GM19455 (cell line): ENCODE measurements at regions not wholly inside any gene's neighbourhood (a gene's known extent, or its start where the extent isn't known, plus 50 kb on each side); places are given as distances from the start of the nearest gene placed in this dataset.

Experiments used
- ATAC-seq: cut with Tn5 transposase; IDR thresholded peaks from one replicate; pipeline ENCODE4 v1.9.1; 2021; ENCODE audit not compliant: unreplicated experiment

DNA sequence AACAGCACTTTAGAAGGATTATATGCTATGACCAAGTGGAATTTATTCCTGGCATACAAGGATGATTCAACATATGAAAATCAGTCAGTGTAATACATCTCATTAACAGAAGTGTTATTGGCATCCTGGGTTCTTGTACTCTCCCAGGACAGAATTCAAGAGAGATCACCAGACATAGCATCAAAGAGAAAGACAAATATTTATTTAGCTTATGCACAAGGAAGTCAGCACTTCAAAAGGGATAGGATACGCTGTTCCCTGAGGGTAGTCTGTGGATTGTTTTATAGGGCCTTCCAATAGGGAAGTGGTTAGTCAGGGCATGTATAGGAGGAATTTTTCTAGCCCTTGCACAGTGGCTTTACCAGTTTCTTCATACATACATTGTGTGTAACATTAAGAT is 1238.0 kb downstream of the PCDH17 start:
- no peak for ATAC-seq

DNA sequence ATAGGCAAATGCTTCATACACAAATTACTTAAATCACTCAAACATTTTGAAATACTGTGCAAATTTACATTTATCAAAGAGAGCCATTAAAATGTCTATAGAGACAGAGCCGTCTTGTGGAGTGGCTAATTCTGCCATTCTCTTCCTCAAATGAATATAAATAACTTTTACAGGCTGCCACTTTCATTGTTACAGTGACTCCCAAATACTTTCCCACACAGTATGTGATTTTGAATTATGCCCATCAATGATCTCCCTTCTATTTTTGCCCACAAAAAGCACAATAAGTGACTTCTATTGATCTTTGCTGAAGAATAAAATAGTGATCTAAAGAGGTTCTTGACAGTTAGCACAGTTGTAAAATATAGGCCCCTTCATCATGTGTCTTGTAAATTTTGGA is 1244.9 kb downstream of the PCDH17 start:
- ATAC-seq = no peak

DNA sequence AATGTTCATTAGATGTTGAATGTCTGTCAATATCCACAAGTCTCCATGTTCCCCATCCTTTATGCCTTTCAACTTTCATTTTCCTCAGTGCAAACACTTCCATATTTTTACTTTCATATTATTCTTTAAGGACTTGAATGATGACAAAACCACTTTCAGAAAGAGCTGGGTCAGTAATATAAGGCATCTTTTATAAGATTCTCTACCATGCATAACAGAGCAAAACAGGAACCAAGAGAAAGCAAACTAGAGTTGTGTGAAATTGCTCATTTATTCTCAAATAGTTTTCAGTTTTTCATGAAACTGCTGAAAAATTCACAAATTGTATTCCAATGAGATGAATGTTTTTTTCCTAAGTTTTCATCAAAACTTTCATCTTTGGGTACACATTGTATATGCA is 1247.6 kb downstream of the PCDH17 start:
- no peak for ATAC-seq

DNA sequence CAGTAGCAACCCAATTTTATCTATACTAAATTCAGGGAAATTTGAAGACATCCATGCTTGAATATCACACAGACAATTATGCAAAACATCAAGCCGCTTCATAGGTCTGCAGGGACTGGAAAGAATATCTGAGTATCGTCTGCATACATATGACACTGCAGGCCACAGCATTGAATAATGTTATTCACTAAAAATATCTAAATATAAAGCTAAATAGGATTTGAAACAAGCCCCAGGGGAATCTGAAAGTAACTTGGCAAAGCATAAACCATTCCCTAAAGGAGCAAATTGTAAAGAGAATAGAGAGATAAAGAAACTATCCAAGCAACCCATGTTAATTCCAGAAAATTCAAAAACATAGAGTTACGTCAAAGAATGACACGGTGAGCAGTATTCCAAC is 1251.0 kb downstream of the PCDH17 start:
- no peak for ATAC-seq

DNA sequence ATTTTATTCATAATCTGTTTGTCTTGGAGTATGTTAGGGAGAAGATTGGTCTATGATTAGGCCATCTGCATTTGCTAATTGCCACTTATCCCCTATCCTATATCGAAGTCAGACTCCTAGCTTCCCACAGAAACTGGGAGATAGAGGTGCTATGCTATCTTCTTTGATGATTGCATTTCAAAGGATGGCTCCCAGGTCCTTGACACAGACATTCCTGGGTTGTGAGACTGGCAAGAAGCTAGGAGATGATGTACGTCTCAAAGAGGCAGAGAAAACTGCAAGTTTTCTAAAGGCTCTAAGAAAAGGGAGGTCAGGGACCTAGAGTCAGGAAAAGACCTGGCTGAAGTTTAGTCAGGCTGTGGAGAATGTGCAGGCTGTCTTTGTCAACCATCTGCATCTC is 1251.9 kb downstream of the PCDH17 start:
- ATAC-seq = no peak

DNA sequence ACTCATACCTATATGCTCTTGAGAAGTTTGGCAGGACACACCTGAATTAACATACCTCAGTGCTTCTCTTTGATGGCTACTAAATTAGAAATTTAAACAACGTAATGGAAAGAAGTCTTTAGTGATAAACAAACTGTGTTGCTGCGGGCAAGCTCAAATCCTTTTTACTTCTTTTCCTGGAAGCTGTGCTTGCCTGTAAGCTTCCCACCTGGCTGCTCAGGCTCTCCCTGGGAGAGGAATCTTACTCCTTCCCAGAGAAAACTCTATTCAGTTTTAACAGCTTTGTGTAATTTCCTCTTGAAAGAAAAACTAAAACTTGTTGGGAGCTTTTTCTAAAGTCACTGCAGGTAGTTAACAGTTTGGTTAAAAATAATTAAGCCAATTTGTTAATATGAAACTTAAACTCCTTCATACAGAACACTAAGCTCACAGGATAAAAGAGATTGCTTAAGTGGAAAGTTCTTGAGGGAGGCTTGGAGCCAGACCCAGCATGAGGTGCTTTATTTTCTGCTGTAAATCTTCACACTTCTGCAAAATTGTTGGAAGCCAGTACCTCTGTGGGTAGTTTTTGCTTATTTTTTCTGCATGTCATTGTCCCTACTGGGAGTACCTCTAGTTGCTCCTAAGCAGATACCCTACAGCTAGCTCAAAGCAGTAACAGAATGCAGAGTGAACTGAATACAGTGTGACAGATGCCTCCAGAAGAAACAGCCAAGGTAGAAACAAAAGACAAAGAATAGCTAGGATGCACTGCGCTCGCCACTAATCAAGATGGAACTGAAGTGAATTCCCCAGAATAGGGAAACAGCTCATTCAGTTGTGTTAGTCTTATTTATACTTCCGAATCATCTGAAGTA is 1253.0 kb downstream of the PCDH17 start:
- no peak for ATAC-seq

DNA sequence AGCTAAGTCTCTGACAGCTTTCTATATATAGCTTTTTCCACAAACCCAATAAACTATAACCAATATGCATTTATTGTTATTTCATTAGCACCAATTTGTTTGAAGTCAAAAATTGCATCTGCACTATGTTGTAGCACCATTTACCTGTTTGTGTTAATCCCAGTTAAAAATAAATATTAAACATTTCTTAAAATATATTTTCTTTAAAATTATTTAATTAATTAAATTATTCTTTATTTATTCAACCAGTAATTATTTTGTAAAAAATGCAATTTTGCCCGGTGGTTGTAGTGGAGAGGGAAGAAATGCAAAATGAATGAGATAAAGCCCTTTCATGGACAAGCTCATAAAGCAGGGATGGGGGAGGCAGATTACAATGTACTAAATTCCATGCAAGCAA is 1257.9 kb downstream of the PCDH17 start:
- no peak for ATAC-seq

DNA sequence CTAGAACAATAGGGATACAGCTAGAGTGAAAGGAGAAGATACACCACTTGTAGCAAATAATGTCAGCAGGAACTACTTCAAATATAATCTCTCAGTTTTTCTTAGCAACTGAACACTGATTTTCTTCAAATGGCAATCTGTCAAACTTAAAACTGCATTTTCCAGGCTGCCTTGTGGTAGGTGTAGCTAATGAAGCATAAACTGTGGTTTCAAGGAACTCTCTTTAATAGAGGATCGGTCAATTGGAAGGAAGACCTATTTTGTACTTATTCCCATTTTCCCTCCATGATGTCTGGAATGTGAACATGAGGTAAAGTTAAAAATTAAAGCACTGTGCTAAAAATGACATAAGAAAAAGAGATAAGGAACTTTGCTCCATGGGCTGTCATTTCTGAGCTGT is 1261.9 kb downstream of the PCDH17 start:
- ATAC-seq = no peak

DNA sequence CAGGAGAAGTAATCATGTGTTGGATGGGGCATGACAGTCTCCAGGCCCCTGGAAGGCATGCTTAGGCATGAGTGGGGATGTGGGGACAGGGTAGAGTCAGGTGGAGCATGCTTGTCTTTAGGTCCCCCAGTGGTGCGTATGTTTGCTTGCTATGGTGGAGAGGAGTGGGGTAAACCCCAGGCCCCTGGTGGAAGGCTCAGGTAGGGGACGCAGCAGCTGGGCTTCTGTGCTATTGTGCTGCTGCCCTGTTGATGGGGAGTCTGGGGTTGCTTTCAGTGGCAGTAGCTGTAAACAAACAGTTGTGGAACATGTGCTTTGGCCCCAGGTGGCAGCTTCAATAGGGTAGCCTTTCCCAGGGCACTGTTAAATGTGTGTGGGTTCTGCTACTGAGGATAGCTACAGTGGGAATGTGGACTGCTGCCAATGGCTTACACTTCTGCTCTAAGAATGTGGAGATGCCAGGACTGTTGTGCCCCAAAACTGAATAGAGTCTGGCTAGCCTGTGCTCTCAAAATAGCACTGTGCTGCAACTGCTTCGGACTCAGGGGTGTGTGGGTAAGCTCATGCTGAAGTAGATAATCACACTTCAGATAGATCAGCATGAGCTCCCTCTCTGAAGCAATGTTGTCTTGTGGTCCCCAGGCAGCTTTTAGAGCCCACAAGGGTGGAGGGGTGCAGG is 1257.3 kb downstream of the DIAPH3 start:
- ATAC-seq = no peak

DNA sequence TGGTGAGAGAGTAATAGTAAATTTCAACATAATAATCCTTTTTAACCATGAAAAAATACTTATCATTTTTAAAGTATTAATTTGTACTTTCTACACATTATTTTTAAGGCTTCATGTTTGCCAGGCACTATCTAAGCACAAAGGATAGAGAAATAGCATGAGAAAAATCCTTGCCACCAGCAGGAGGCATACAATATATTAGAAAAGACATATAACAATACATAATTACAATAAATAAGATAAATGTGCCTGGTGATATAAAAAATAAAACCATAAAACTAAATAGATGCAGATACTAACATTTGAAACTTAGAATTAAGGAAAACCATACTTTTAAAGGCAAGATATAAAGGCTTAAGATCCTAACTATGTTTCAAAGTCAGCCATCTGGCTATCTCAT is 1256.4 kb downstream of the DIAPH3 start:
- ATAC-seq = no peak

DNA sequence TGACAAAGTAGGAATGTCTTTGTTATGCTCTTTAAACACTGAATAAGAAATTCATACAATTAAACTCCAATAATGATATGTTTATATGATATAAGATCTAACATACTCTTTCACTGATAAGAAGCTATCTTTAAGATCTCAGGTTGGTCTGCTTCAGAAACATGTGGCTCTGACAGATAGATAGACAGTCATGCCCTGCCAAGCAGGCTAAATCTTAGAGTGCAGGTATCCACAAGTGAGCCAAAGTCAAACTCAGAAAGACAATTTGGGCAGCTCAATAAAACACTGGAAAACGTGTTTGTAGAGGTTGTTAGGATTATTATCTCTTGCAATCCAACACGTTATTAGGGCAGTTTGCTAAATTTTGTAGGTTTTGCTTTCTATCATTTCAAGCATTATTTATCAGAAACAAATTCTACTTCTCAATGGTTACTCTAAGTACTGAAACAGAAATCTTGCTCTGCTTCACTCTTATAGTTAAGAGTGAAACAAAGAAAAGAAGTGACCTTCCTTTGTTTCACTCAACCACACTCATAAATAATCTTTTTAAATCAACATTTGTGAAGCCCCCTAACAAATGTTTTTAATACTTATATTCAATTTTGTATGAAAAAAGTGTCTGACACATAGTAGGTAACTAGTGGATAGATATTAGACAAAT is 1255.6 kb downstream of the DIAPH3 start:
- no peak for ATAC-seq

DNA sequence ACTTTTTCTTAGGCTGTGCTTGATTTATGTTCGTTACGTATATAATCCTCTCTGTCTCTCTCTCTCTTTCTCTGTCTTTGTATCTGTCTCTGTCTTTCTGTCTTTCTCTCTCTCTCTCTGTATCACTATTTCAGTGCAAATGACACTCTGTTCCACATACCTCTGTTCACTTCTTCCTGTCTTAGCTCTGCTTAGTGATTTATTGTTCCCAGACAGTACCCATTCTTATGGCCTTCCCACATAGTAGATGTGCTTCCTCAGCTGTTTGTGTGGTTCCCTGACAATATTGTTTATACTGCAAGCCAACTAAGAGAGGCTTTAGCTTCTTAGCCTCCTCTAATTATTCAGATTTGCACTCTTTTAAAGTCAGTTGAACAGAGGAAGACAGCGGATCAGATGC is 1244.2 kb downstream of the DIAPH3 start:
- no peak for ATAC-seq

DNA sequence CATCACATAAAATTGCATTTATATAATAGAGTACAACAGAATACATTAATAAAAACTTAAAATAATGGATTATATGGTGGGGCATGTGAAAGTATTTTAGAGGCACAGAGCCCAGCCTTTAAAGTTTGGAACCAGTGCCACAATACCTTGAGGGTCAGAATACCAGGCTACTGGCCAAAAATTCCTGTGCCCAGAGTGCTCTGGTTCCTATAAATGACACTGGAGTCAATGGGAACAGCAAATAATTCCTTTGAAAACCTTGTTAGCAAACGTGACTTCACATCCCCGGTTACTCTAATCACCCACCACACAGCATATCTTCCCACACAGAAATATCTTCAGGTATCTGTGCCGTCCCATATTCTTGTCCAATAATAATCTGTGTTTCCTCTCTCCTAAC is 1242.6 kb downstream of the DIAPH3 start:
- ATAC-seq = no peak

DNA sequence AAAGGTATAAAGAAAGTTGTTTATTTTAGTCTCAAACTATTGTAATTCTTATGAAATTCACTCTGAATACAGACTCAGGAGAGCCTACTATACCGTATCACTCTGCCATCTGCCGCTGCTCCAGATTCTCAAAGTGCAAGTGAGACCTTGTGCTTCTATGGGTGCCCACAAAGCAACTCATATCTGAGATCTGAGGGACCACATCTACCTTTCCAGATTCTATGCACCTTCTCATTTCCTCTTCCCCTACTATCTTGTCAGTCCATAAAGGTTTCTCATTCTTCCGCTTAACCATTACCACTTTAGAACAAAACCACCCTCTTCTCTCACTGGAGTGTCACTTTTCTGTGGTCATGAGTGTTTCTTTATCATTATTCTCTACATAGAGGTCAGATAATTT is 1236.9 kb downstream of the DIAPH3 start:
- no peak for ATAC-seq

DNA sequence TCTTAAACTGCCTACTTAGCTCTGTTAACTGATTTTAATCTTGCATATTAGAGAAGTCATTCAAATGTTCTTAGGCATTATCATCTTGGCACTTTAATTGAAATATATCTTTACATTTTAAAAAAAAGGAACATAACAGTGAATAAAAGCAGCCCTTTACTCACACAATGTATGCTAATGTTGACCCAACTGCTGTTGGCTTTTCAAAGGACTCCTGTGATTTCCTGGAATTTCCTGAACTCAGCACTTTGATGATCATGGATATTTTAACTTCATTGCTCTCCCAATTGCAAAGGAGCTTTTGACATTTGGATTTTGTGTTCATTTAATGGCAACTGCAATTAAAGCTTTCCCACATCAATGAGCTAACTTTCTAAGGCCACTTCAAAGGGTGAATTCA is 1230.3 kb downstream of the DIAPH3 start:
- ATAC-seq = no peak

DNA sequence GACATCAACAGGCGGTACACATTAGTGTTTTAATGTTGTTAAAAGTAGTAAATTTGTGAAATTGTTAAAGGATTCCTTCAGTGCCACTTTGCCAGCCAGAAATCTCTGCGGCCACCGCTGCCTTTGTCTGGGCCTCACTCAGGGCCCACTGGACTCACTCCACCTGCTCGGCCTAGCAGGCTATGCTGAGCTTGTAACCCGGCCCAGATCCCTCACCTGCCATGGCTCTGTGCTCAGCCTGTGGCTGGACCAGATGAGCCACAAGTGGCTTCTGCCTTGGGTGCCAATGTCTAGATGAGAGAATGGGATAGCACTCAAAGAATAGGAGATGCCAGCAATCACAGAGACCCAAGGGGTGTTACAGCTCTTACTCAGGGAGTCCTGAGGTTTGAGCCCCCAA is 1228.0 kb downstream of the DIAPH3 start:
- no peak for ATAC-seq

DNA sequence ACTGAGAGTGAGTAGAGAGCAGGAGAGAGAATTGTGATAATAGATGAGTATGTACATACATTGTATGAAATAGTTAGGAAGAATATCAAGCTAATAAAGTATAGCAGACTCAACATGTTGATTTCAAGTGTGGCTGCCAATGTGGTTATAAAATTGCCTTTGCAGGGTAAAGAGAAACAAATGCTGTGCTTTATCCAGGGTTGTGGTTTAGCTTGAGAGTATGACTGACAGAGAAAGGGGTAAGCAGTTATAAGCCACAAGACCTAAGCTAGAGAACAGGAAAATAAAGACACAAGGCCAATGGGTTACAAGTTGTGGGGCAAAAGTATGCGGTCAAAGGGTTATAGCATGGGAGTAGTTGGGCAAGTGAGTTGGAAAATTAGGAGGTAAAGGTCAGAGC is 1217.5 kb downstream of the DIAPH3 start:
- ATAC-seq = no peak

DNA sequence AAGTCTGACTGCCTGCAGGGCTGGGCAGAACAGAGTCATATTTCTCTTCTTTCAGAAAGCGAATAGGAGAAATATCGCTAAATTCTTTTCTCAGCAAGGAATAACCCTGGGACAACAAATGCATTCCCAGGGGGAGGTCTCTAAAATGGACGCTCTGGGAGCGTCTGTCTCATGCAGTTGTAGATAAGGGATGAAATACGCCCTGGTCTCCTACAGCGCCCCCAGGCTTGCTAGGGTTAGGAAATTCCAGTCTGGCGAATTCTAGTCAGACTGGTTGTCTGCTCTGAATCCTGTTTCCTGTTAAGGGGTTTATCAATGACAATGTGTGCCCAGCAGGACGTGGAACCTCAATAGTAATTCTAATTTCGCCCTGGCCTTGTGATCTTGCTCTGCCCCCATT is 1214.1 kb downstream of the DIAPH3 start:
- ATAC-seq = no peak

DNA sequence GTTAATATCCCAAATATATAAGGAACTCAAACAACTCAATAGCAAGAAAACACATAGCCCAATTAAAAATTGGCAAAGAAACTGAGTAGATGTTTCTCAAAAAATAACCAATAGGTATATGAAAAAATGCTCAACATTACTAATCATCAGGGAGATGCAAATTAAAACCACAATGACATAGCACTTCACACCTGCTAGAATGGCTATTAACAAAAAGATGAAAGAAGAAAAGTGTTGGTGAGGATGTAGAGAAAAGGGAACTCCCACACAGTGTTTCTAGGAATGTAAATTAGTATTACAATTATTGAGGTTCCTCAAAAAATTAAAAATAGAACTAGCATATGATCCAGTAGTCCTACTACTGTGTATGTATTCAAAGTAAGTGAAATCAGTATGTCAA is 1212.8 kb downstream of the DIAPH3 start:
- no peak for ATAC-seq

DNA sequence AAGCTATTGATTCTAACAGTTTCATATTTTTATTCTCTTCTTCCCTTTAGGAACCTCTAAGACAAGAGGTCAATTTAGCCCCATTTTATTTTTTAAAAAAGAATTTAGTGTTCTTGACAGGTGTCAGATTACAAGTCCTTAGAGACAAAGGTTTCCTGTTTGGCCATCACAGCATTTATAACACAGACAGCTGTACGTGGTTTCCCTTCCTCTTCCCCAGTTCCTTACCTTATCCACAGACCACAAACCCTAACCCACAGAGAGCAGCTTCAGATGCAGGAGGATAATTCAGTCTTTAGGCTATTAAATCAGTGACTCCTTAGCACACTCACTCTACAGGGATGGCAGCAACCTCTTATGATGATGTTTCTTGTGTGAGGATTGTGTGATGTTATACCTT is 1210.1 kb downstream of the DIAPH3 start:
- ATAC-seq = peak; percentile 89

DNA sequence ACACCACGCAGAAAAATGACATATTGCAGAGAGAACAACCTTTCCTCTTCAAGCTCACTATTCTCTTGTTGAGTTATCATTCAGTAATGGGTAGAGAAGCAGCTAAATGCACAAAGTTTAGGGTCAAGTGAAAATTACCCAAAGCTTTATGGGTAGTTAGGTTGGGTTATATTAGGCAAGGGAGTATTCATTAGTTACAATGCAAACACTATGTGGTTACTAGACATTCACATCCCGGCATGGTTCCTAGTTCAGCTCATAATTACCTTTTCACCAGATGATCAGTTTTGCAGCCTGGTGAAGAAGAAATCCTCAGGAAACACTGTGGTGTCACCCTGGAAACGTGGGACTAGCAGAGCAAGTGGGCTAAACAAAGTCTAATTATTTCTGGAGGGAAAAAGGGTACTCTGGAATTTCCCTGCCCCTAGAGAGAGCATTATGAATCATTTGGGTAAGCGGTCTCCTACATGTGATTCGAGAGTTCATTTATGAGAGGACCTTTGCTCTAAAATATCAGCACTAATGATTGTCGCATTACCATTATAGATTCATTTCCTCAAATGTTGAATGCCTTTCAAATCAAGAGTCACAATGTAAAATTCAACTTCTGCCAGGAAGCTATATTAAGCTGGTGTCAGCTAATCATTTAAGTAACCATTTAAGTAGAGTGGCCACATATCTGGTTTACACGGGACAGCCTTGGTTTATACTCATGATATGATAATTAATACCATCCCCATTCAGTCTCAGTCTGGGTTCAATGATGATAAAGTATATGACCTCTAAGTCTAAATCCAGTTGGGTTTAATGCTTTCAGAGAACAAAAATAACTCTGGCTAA is 1208.0 kb downstream of the DIAPH3 start:
- ATAC-seq = no peak
